K562 (cell line): ENCODE measurements at regions not wholly inside any gene's neighbourhood (a gene's known extent, or its start where the extent isn't known, plus 50 kb on each side); places are given as distances from the start of the nearest gene placed in this dataset.

Source experiments
- ATAC-seq: fragments of 200-7000 bp; cut with Tn5 transposase; 3 replicates; pipeline ENCODE4 v1.9.1; 2020; ENCODE audit warnings: moderate library complexity
- BruUV-seq: library from RNA; stranded (reverse); fragments of 400-500 nt; replicated peaks from 2 replicates; lab custom pipeline; 2021; lab: Mats Ljungman, UMichigan
- CTCF ChIA-PET: fragments of 300-600 bp; formaldehyde crosslinking; extraction: SDS; loops from one replicate; lab custom pipeline; 2021; ENCODE audit warnings: low intra/inter-chr PET ratio; lab: Yijun Ruan, JAX
- POLR2A ChIA-PET: fragments of 300-600, 350-650 bp; sonication (Branson Sonifier 250); formaldehyde crosslinking; extraction: SDS; loops from one replicate; lab custom pipeline; 2021; ENCODE audit warnings: antibody characterized with exemption, inconsistent platforms; lab: Yijun Ruan, JAX
- DNase-seq, 4 experiments: peaks; one replicate each; pipeline versions ENCODE4 v3.0.0 to v3.0.0-alpha.2; 2011 to 2018; ENCODE audit warnings: low spot score in 3 of 4, mixed read lengths in 3 of 4; ENCODE audit errors: extremely low read depth in 1 of 4
- FAIRE-seq: peaks from 2 replicates; lab custom pipeline; 2011; peaks lifted over from hg19 to GRCh38; lab: Jason Lieb, UNC
- H2AFZ ChIP-seq: 2 replicates; pipeline ENCODE4 v1.6.0; 2011; ENCODE audit warnings: low read depth, low read length, control low read depth, inconsistent platforms
- H3K27ac ChIP-seq: fragments of 200-600 bp; 3 replicates; pipeline ENCODE4 v1.8.0; 2011; ENCODE audit warnings: low read depth, mild to moderate bottlenecking, control low read depth, inconsistent platforms, low read length, moderate library complexity, mixed read lengths; ENCODE audit errors: extremely low read depth
- H3K27me3 ChIP-seq, 2 experiments: fragments of 300-600 bp in 1 of 2; 2 replicates in 1 of 2; 3 replicates in 1 of 2; pipeline versions ENCODE4 v1.6.0 to v1.8.0; 2011; ENCODE audit warnings: inconsistent platforms in 2 of 2, low read length in 2 of 2, mild to moderate bottlenecking in 1 of 2, mixed read lengths in 1 of 2, moderate library complexity in 1 of 2; ENCODE audit not compliant: control insufficient read depth in 2 of 2, insufficient read depth in 2 of 2
- H3K36me3 ChIP-seq: fragments of 300-600 bp; 3 replicates; pipeline ENCODE4 v1.8.0; 2011; ENCODE audit warnings: mild to moderate bottlenecking, low read length, inconsistent platforms; ENCODE audit not compliant: control insufficient read depth, insufficient read depth
- H3K4me1 ChIP-seq, 2 experiments: fragments of 200-600 bp in 1 of 2; replicated peaks in 1 of 2; 2 replicates in 1 of 2; 3 replicates in 1 of 2; pipeline versions ENCODE4 v1.5.1 to v1.8.0; 2011; ENCODE audit warnings: inconsistent platforms in 2 of 2, low read length in 2 of 2, mild to moderate bottlenecking in 1 of 2, mixed read lengths in 1 of 2, moderate library complexity in 1 of 2; ENCODE audit not compliant: control insufficient read depth in 2 of 2, insufficient read depth in 2 of 2
- H3K4me2 ChIP-seq: 2 replicates; pipeline ENCODE4 v1.6.1; 2011; ENCODE audit warnings: low read length, control low read depth, inconsistent platforms, mixed read lengths; ENCODE audit not compliant: insufficient read depth
- H3K4me3 ChIP-seq: fragments of 200-600 bp; sonication (generic), shearing (Covaris generic); 2 replicates; pipeline ENCODE4 v1.5.1; 2016; ENCODE audit warnings: control low read depth, inconsistent platforms
- H3K79me2 ChIP-seq: fragments of 200-600 bp; 3 replicates; pipeline ENCODE4 v1.8.0; 2011; ENCODE audit warnings: low read length, inconsistent platforms; ENCODE audit not compliant: control insufficient read depth, insufficient read depth
- H3K9ac ChIP-seq, 2 experiments: 2 replicates each; pipeline versions ENCODE4 v1.6.0 to v1.6.1; 2011; ENCODE audit warnings: low read depth in 2 of 2, low read length in 2 of 2, control low read depth in 1 of 2, inconsistent platforms in 1 of 2, mild to moderate bottlenecking in 1 of 2, mixed read lengths in 1 of 2; ENCODE audit not compliant: insufficient read depth in 1 of 2
- H3K9me1 ChIP-seq: one replicate; pipeline ENCODE4 v1.6.0; 2011; ENCODE audit warnings: inconsistent platforms, mild to moderate bottlenecking, low read length, moderate library complexity; ENCODE audit not compliant: control insufficient read depth, insufficient read depth
- H3K9me3 ChIP-seq: replicated peaks from 2 replicates; pipeline ENCODE4 v1.5.1; 2011; ENCODE audit warnings: low read depth, low read length, inconsistent platforms; ENCODE audit not compliant: control insufficient read depth, insufficient read depth
- H4K20me1 ChIP-seq: replicated peaks from 2 replicates; pipeline ENCODE4 v1.6.1; 2011; ENCODE audit warnings: low read length, inconsistent platforms, mixed read lengths; ENCODE audit not compliant: control insufficient read depth, insufficient read depth
- CREM ChIP-seq: IDR thresholded peaks from 2 replicates; pipeline ENCODE4 v1.6.1; 2014; ENCODE audit warnings: antibody characterized with exemption, low read depth
- FOS ChIP-seq: IDR thresholded peaks from 3 replicates; pipeline ENCODE4 v1.6.1; 2011; ENCODE audit not compliant: insufficient read length; ENCODE audit errors: extremely low read depth
- IFI16 ChIP-seq: fragments of 250-450 bp; sonication (Bioruptor Pico); IDR thresholded peaks from 2 replicates; pipeline ENCODE4 v2.1.2; 2022; ENCODE audit warnings: mild to moderate bottlenecking, inconsistent platforms
- LEF1 ChIP-seq: fragments of 450-650 bp; IDR thresholded peaks from 2 replicates; pipeline ENCODE4 v1.6.1; 2016; ENCODE audit warnings: mild to moderate bottlenecking
- TCF3 ChIP-seq: sonication (generic); formaldehyde crosslinking; IDR thresholded peaks from 2 replicates; pipeline ENCODE4 v1.4.0; 2020; ENCODE audit warnings: mild to moderate bottlenecking, missing genetic modification reagents
- TEAD1 ChIP-seq, 2 experiments: fragments of 450-650 bp in 1 of 2; sonication (generic) in 1 of 2; formaldehyde crosslinking; IDR thresholded peaks; 2 replicates each; pipeline versions ENCODE4 v1.4.0 to v1.8.0; 2020 to 2022; ENCODE audit warnings: mild to moderate bottlenecking in 2 of 2, missing genetic modification reagents in 1 of 2
- ZNF140 ChIP-seq: fragments of 250-450 bp; sonication (Bioruptor Pico); IDR thresholded peaks from 2 replicates; pipeline ENCODE4 v1.8.0; 2021; ENCODE audit warnings: moderate library complexity, mild to moderate bottlenecking, inconsistent platforms
- WGBS: fragments of 100-300 bp; shearing (Covaris generic); methylation state at CpG from one replicate; pipeline ENCODE4 v1.1.6; 2016; ENCODE audit warnings: low coverage, mixed read lengths; ENCODE audit not compliant: insufficient coverage; ENCODE audit errors: missing lambda C conversion rate; 5-methylcytosine and 5-hydroxymethylcytosine counted together
- in situ Hi-C: fragments of 300-500 bp; cut with MboI; formaldehyde crosslinking; loops from 4 replicates; pipeline ENCODE4 v1.15.0; 2018; ENCODE audit warnings: inconsistent platforms, mixed read lengths
- intact Hi-C: fragments of 100-400 bp; cut with micrococcal nuclease; formaldehyde crosslinking; loops from 2 replicates; pipeline ENCODE4 v1.14.2; 2022
- TF ChIP-seq, protein P1 (sequence below): fragments of 250-450 bp; sonication (Bioruptor Pico); IDR thresholded peaks from 2 replicates; pipeline ENCODE4 v1.4.0; 2020
- TF ChIP-seq, protein P2 (sequence below): fragments of 450-650 bp; formaldehyde crosslinking; IDR thresholded peaks from 2 replicates; pipeline ENCODE4 v1.4.0; 2020; ENCODE audit warnings: mild to moderate bottlenecking

DNA sequence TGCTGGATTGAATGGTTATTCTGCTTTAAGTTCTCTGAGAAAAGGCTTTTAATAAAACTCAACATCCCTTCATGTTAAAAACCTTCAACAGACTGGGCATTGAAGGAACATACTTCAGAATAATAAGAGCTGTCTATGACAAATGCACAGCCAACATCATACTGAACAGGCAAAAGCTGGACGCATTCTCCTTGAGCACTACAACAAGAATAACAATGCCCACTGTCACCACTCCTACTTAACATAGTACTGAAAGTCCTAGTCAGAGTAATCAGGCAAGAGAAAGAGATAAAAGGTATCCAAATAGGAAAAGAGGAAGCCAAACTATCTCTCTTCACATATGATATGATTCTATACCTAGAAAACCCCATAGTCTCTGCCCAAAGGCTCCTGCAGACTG lies 641.4 kb downstream of the IRS1 start:
- intact Hi-C loops (no loop called here), in situ Hi-C loops (no loop called here)
- Histone ChIP-seq H3K79me2 (no peaks in the 10 kb centered on the region), H3K9me3 (no peaks in the 10 kb centered on the region), H2AFZ (no peak overlapping the region), H4K20me1 (no peaks in the 10 kb centered on the region), H3K4me1 (no peaks in the 10 kb centered on the region), H3K4me3 (no peak overlapping the region), H3K27me3 (no peaks in the 10 kb centered on the region), H3K36me3 (no peaks in the 10 kb centered on the region), H3K27ac (no peak overlapping the region), H3K4me2 (no peak overlapping the region), H3K9me1 (no peaks in the 10 kb centered on the region), H3K9ac (no peak overlapping the region)
- CTCF ChIA-PET = no interaction called here
- FAIRE-seq = no peak
- ATAC-seq = no peak
- BruUV-seq = no TSS peak
- TF ChIP-seq LEF1 = no peak
- no peak for TF ChIP-seq CREM
- TF ChIP-seq ZNF140 (CRISPR knock-in tag) = no peak
- TF ChIP-seq FOS = no peak
- no peak for TF ChIP-seq TEAD1 (CRISPR knock-in tag; IDR thresholded peaks at IDR 0.05)
- TF ChIP-seq, protein P1, sequence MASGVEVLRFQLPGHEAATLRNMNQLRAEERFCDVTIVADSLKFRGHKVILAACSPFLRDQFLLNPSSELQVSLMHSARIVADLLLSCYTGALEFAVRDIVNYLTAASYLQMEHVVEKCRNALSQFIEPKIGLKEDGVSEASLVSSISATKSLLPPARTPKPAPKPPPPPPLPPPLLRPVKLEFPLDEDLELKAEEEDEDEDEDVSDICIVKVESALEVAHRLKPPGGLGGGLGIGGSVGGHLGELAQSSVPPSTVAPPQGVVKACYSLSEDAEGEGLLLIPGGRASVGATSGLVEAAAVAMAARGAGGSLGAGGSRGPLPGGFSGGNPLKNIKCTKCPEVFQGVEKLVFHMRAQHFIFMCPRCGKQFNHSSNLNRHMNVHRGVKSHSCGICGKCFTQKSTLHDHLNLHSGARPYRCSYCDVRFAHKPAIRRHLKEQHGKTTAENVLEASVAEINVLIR (CRISPR knock-in tag) = no peak
- TF ChIP-seq TCF3 (CRISPR knock-in tag) = no peak
- TF ChIP-seq, protein P2, sequence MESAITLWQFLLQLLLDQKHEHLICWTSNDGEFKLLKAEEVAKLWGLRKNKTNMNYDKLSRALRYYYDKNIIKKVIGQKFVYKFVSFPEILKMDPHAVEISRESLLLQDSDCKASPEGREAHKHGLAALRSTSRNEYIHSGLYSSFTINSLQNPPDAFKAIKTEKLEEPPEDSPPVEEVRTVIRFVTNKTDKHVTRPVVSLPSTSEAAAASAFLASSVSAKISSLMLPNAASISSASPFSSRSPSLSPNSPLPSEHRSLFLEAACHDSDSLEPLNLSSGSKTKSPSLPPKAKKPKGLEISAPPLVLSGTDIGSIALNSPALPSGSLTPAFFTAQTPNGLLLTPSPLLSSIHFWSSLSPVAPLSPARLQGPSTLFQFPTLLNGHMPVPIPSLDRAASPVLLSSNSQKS (CRISPR knock-in tag) = no peak
- no peak for TF ChIP-seq IFI16 (CRISPR knock-in tag)
- 0% methylated on average over 1 of the region's 1 CpG for WGBS
- POLR2A ChIA-PET = no interaction called here
- DNase-seq = no peak
